GM21529 (cell line): ENCODE measurements at regions not wholly inside any gene's neighbourhood (a gene's known extent, or its start where the extent isn't known, plus 50 kb on each side); places are given as distances from the start of the nearest gene placed in this dataset.

ENCODE experiments used
- ATAC-seq: cut with Tn5 transposase; IDR thresholded peaks from one replicate; pipeline ENCODE4 v1.9.1; 2021; ENCODE audit not compliant: unreplicated experiment

DNA sequence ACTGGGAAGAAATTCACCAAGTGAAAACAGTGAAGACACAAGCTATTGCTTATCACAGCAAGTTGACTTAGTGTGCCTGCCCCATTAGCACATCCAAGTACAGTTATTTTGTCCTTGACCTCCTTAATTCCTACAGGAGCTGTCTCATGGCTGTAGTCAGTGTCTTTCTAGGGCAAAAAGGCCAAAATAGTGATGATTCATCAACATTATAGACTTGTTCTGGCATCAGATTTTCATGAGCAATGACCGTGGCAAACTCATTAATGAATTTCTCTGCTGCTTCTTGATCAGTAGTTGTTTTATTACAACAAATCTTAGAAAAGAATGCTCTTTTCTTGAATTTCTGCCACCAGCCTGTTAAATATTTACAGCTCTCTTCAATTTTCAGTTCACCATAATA lies 1169.3 kb upstream of the DDX18 start:
- ATAC-seq = no peak

DNA sequence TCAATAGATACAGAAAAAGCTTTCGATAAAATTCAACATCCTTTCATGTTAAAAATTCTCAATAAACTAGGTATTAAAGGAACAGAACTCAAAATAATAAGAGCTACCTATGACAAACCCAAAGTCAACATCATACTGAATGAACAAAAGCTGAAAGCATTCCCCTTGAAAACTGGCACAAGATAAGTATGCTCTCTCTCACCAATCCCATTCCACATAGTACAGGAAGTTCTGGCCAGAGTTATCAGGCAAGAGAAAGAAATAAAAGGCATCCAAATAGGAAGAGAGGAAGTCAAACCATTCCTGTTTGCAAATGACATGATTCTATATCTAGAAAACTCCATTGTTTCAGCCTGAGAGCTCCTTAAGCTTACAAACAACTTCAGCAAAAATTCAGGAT lies 1145.8 kb upstream of the DDX18 start:
- no peak for ATAC-seq

DNA sequence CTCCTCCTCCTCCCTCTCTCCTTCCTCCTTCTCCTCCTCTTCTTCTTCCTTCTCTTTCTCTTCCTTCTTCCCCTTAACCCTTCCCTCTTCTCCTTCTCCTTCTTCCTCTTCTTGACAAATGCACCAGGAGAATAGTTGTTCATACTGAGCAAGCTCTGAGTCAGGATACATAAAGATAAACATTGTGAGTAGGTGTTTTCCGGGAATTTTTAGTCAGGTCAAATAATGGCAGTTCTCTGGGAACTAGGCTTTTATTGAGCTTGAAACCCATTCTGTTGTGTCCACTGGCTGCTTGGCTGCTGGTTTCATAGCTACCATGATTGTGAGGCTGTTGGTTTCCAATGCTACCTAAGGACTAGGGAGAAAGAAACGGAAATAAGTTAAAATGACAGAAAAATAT lies 1144.7 kb upstream of the DDX18 start:
- no peak for ATAC-seq

DNA sequence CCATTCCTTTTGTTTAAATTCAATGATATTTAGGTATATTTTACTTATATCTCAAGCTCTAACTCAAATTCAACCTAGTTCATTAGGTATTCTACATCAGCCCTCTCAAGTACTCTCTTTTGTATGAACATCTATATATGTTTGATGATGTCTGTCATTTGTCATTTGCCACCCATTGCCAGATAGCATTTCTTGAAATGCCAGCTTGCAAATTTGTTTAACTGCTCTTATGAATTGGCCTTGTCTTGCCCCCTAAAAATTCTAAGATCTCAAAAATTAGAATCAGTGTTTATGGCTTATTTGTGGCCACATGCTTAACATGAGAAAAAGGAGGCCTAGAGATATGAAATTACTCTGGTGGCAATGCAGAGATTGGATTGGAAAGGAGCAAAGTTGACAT lies 1140.3 kb upstream of the DDX18 start:
- ATAC-seq = no peak

GRCh38 chr2:116676776-116677175 lies 1137.7 kb upstream of the DDX18 start:
- no peak for ATAC-seq

DNA sequence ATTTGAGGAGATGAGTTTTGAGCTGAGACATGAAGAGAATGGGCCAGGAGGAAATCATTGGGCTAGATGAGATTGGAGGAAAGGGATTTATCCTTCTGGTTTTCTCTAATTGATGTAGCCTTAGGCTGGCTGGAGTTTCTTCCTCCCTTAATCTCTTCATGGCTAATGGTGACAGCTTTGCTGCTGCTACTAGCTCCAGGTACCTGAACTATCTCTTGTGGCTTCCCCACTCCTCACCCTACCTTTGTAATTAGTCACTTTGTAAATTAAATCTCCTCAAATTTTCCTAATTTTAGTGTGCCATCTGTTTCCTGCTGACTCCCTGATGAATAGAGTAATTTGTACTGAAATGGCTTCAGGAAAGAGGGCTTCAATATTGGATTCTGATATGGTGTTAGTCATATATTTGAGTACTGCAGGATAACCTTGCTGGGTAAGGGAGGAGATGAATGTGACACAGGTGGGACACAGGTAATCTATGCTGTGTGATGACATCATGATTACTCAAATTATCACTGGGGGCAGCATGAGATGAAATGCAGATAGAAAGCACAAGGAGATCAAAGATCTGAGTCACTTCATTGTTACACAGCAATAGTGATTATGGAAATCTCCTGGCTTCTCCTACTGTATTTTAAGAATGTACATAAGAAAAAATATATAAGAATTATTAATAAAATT lies 1134.1 kb upstream of the DDX18 start:
- no peak for ATAC-seq

DNA sequence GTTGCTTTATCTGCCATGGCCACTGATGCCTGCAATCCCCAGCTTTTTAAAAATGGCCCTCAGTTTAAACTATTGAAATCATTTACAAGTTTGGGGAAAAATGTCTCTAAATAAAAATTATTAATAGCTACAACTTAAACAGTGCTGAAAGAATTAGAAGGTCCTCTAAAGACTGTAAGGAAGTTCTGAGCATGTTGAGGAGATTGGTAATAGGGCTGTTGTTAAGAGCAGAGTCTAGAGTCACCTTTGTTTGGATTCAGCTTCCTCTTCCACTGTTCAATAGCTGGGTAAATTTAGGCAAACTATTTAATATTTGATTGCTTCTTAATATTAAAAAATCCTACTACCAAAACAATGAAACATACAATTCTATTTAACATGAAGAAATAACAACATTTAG lies 1127.1 kb upstream of the DDX18 start:
- no peak for ATAC-seq

GRCh38 chr2:116692988-116693387 lies 1121.5 kb upstream of the DDX18 start:
- no peak for ATAC-seq

DNA sequence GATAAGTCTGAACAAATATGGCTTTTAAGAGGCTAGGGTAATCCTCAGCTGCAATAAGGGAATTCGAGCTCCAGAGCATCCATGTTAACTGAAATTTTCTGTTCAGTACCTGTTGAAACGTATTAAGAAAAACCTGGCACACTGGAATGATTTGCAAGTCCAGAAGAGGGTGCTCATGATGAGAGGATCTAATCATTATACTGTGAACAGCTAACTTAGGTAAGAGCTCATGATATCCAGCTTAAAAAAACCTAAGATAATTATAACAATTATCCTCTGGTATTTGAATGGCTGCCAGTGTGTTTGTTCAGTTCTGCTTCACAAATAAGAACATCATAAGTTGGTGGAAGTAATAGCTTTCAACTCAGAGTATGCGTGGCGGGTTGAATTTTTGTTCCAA lies 1118.3 kb upstream of the DDX18 start:
- no peak for ATAC-seq

DNA sequence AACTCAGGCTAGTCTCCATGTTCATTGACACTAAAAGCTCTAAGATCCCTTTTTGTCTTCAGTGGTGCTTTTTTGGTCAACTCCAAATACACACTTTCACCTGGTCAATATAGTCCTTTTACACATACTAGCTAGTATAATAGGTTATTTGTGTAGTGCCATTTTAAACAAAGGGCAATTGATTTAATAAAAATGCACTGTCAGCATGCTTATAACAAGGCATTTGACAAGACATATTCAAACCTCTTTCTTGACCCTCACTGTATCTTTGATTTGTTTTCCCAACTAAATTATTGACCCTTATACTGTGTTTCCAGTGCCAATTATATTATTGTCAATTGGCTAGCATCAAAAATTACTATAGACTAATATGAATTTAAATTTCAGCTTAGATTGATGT lies 1117.6 kb upstream of the DDX18 start:
- no peak for ATAC-seq

- no peak for ATAC-seq
Observed at GRCh38 chr2:116706396-116706795, 1108.1 kb upstream of the DDX18 start.

DNA sequence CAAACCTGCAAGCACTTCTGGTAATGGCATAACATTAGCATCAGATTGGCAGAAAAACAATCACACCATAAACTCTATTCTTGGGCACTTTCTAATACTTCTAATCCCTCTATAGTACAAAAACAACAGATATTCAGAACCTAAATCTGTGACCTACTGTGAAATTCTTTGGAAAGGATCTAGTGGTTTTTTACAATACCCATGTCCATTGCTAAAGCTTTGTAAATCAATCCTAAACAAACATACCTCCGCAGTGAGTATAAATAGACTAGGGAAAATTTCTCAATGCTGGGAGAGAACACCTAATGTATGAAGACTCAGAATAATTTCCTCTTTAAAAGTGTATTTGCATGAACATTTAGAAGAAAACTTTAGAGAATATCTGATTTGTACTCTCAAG lies 1098.5 kb upstream of the DDX18 start:
- no peak for ATAC-seq

GRCh38 chr2:116716444-116716843 lies 1098.0 kb upstream of the DDX18 start:
- ATAC-seq = no peak

DNA sequence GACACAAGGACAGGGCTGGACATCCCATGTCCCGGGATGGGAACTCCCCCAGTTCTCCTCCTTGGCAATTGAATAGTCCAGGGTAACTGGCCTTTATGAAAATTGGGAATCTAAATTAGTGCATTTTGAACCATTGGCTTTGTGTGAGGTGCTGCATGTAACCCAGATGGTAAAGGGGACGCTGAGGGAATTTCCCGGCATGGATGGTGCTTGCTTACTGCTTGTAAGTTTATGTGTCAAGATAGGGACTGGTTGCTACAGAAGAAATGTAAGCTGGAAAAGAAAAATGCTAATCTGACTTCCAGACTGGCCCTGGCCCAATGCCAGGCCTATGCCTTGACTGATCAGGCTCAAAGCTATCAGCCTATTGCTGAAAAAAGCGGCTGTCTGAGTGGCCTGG lies 1096.7 kb upstream of the DDX18 start:
- no peak for ATAC-seq

- ATAC-seq = no peak
Observed at GRCh38 chr2:116718451-116718850, 1096.0 kb upstream of the DDX18 start.

DNA sequence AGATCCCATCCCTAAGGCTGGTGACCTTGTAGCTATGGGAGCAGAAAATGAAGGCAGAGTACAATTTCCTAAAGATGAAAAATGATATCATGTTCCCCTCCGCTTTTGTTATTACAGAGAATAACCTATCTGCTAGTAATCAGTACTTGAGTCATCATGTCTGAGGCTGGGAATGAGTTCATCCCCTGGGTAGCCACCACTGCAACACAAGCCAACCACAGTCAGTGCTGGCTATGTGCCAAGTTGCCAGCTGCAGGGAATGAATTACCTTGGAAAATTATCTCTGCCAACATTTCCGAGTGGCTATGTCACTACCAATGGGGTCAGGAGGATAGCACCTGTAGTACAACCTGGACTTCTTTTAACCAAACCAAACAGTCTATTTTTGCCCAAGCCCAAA lies 1094.7 kb upstream of the DDX18 start:
- ATAC-seq = no peak

DNA sequence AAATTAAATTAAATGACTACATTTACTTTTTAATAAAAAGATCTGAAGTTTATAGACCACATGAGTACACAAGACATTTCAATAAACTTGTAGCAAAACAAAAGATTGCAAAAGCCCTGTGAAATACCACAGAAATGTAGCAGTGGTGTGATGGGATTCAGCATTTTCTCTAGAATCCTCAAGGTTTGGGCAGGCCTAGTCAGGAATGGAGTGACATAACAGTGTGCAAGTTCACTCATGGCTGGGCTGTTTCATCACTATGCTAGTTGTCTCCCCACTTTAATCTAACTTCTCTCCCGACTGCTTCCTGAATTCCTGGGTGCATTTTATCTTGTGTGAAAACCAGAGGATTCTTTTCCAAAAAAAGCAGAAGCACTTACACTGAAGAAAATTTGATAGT lies 1089.9 kb upstream of the DDX18 start:
- ATAC-seq = no peak

DNA sequence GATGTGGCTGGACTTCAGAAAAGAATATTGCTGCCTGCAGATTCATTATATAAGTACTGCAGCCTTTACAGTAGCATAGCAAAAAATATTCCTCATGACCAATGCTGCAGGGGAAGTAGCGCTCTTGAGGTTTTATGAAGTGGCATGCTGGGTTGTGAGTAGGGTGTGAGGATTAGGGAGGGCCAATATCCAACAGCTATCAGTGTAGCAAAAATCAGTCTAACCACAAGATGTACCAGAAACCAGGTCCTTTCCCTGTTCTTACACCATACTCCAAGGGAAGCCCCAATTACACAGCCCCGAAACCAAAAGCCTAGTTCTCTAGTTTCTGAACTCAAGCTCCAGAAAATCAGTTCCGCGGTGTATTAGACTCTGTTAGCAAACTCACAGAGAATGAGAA lies 1082.2 kb upstream of the DDX18 start:
- no peak for ATAC-seq

DNA sequence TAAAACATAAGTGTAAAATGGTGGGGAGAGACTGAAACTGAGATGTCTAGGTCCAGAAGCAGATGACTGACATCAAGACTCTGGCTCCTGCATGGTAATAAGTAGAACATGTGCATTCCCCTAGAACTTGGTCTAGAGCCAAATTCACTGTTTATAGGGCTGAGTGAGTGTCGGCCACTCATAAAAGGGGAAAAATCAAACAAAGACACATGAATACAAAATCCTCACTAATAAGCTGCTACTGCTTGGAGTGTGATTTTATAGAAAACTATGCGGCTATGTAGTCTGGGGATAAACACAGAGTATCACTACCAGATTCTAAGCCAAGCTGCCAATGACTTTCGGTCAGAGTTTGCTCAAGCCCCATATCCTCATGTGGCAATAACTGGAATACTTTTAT lies 1080.8 kb upstream of the DDX18 start:
- ATAC-seq = no peak

GRCh38 chr2:116737951-116738350 lies 1076.5 kb upstream of the DDX18 start:
- no peak for ATAC-seq

- no peak for ATAC-seq
Observed at GRCh38 chr2:116747103-116747502, 1067.4 kb upstream of the DDX18 start.

- ATAC-seq = no peak
Observed at GRCh38 chr2:116749994-116750393, 1064.5 kb upstream of the DDX18 start.

DNA sequence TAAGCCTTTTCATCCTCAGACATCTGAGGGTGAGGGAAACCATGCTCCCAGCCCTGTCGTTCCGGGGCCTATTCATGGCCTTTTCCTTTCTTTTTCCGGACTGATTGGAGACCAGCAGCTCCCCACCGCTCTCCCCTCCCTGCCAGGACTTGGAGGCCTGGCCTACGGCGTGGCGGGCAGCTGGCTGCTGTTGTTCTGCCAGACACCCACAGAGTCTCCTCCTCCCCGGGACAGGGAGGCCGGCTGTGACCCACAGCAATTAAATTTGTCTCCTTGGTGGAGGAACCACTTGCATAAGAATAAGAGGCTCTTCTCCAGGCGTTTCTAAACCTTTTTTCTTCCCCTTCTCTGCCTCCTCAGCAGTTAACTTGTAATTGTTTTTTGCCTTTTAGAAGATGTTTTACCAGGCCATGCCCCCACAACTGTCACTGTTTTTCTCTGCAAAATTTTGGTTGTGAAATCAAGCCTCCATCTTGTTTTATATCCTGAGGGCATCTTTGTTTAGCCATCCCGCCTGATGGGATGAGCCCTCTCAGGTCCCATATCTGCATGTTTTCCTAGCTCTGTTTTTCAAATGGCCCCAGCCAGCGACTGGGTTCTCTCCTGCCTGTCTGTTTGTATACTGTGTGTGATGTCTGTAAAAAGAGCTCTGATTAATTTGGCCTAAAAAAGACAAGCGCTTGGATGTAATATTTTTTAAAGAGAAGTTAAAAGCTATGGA lies 1060.0 kb upstream of the DDX18 start:
- no peak for ATAC-seq
